ENCODE measurements at regions not wholly inside any gene's neighbourhood (a gene's known extent, or its start where the extent isn't known, plus 50 kb on each side); places are given as distances from the start of the nearest gene placed in this dataset.
"Not testable (repeated sequence)": the region's sequence is repeated elsewhere in the genome, so short reads cannot be mapped to it uniquely, and the experiment has no call there.

GRCh38 chr18:1150344-1150743, 245.7 kb downstream of the ADCYAP1 start:
- ATAC-seq = no peak

- ATAC-seq = not testable (repeated sequence)
Measured at GRCh38 chr18:1152958-1153357, 248.3 kb downstream of the ADCYAP1 start.

- ATAC-seq = no peak
Measured at GRCh38 chr18:1173593-1173992, 268.9 kb downstream of the ADCYAP1 start.

GRCh38 chr18:1177232-1177631, 272.6 kb downstream of the ADCYAP1 start:
- ATAC-seq = no peak

- ATAC-seq = no peak
Measured at GRCh38 chr18:1191341-1191740, 286.7 kb downstream of the ADCYAP1 start.

GRCh38 chr18:1213126-1213525, 308.5 kb downstream of the ADCYAP1 start:
- no peak for ATAC-seq

GRCh38 chr18:1222880-1223279, 318.2 kb downstream of the ADCYAP1 start:
- no peak for ATAC-seq

GRCh38 chr18:1227025-1227424, 322.4 kb downstream of the ADCYAP1 start:
- ATAC-seq = no peak

- no peak for ATAC-seq
Measured at GRCh38 chr18:1229634-1230033, 325.0 kb downstream of the ADCYAP1 start.

GRCh38 chr18:1232867-1233266, 328.2 kb downstream of the ADCYAP1 start:
- ATAC-seq = no peak

- ATAC-seq = no peak
Measured at GRCh38 chr18:1240701-1241100, 336.0 kb downstream of the ADCYAP1 start.

GRCh38 chr18:1244397-1245122, 339.9 kb downstream of the ADCYAP1 start:
- no peak for ATAC-seq

- no peak for ATAC-seq
Measured at GRCh38 chr18:1246827-1247226, 342.2 kb downstream of the ADCYAP1 start.

- ATAC-seq = no peak
Measured at GRCh38 chr18:1252534-1252933, 347.9 kb downstream of the ADCYAP1 start.

GRCh38 chr18:1252936-1253335, 348.3 kb downstream of the ADCYAP1 start:
- ATAC-seq = no peak

- no peak for ATAC-seq
Measured at GRCh38 chr18:1253827-1254226, 349.2 kb downstream of the ADCYAP1 start.

GRCh38 chr18:1261054-1261453, 356.4 kb downstream of the ADCYAP1 start:
- ATAC-seq = no peak

- no peak for ATAC-seq
Measured at GRCh38 chr18:1267021-1267420, 362.4 kb downstream of the ADCYAP1 start.

GRCh38 chr18:1270081-1270480, 365.4 kb downstream of the ADCYAP1 start:
- ATAC-seq = no peak

GRCh38 chr18:1273469-1273868, 368.8 kb downstream of the ADCYAP1 start:
- ATAC-seq = no peak

- ATAC-seq = no peak
Measured at GRCh38 chr18:1292167-1292566, 387.5 kb downstream of the ADCYAP1 start.

- no peak for ATAC-seq
Measured at GRCh38 chr18:1294229-1294628, 389.6 kb downstream of the ADCYAP1 start.

GRCh38 chr18:1296237-1296636, 391.6 kb downstream of the ADCYAP1 start:
- no peak for ATAC-seq

- no peak for ATAC-seq
Measured at GRCh38 chr18:1302861-1303260, 398.2 kb downstream of the ADCYAP1 start.

GRCh38 chr18:1304392-1304992, 399.8 kb downstream of the ADCYAP1 start:
- no peak for ATAC-seq

All from esophagus mucosa (tissue), 1 donor.